DOHH2 (cell line): ENCODE measurements at regions not wholly inside any gene's neighbourhood (a gene's known extent, or its start where the extent isn't known, plus 50 kb on each side); places are given as distances from the start of the nearest gene placed in this dataset.

Experiments
- H3F3A ChIP-seq: fragments of 200-600 bp; sonication (generic), shearing (Covaris generic); 2 replicates; pipeline ENCODE4 v1.6.0; 2016; ENCODE audit warnings: antibody characterized with exemption, mild to moderate bottlenecking; ENCODE audit not compliant: control insufficient read depth, insufficient read depth
- H3K27ac ChIP-seq: fragments of 200-600 bp; sonication (generic); 2 replicates; pipeline ENCODE4 v1.5.1; 2014; ENCODE audit warnings: low read depth, mild to moderate bottlenecking, low read length, moderate library complexity
- H3K27me3 ChIP-seq: fragments of 200-600 bp; sonication (generic); 2 replicates; pipeline ENCODE4 v1.6.1; 2014; ENCODE audit warnings: mild to moderate bottlenecking, low read length, mixed read lengths; ENCODE audit not compliant: control insufficient read depth
- H3K36me3 ChIP-seq: fragments of 200-600 bp; sonication (generic); 2 replicates; pipeline ENCODE4 v1.6.1; 2014; ENCODE audit warnings: mild to moderate bottlenecking, low read length, moderate library complexity, mixed read lengths; ENCODE audit not compliant: control insufficient read depth
- H3K4me1 ChIP-seq: fragments of 200-600 bp; sonication (generic); 2 replicates; pipeline ENCODE4 v1.6.1; 2014; ENCODE audit warnings: mild to moderate bottlenecking, low read length, mixed read lengths; ENCODE audit not compliant: control insufficient read depth
- H3K4me2 ChIP-seq: fragments of 200-600 bp; sonication (generic); 2 replicates; pipeline ENCODE4 v1.6.0; 2014; ENCODE audit warnings: mild to moderate bottlenecking, low read length, moderate library complexity
- H3K4me3 ChIP-seq: fragments of 200-600 bp; sonication (generic); 2 replicates; pipeline ENCODE4 v1.5.1; 2014; ENCODE audit warnings: mild to moderate bottlenecking, low read length, mixed read lengths
- H3K79me2 ChIP-seq: fragments of 200-600 bp; sonication (generic); 2 replicates; pipeline ENCODE4 v1.6.1; 2014; ENCODE audit warnings: mild to moderate bottlenecking, low read length, mixed read lengths; ENCODE audit not compliant: control insufficient read depth
- H3K9me2 ChIP-seq: fragments of 200-600 bp; sonication (generic); replicated peaks from 2 replicates; pipeline ENCODE4 v1.6.1; 2014; ENCODE audit warnings: mild to moderate bottlenecking, low read length, mixed read lengths; ENCODE audit not compliant: control insufficient read depth
- H3K9me3 ChIP-seq: fragments of 200-600 bp; sonication (generic); 2 replicates; pipeline ENCODE4 v1.6.1; 2014; ENCODE audit warnings: antibody characterized with exemption, low read length, mixed read lengths; ENCODE audit not compliant: control insufficient read depth, insufficient read depth
- H4K20me1 ChIP-seq: fragments of 200-600 bp; sonication (generic); 2 replicates; pipeline ENCODE4 v1.6.0; 2014; ENCODE audit warnings: low read depth, mild to moderate bottlenecking, antibody characterized with exemption, low read length, moderate library complexity; ENCODE audit not compliant: control insufficient read depth, insufficient read depth
- EZH2phosphoT487 ChIP-seq: fragments of 200-600 bp; sonication (generic); IDR thresholded peaks from 2 replicates; pipeline ENCODE4 v1.6.1; 2017; ENCODE audit warnings: borderline replicate concordance, mild to moderate bottlenecking, antibody characterized with exemption, low read length, moderate library complexity, mixed read lengths
- TF ChIP-seq, protein P1 (sequence below): fragments of 200-600 bp; sonication (generic); IDR thresholded peaks from one replicate; pipeline ENCODE4 v1.5.1; 2014; ENCODE audit warnings: antibody characterized with exemption, mild to moderate bottlenecking, low read depth, low read length; ENCODE audit not compliant: poor library complexity, severe bottlenecking

DNA sequence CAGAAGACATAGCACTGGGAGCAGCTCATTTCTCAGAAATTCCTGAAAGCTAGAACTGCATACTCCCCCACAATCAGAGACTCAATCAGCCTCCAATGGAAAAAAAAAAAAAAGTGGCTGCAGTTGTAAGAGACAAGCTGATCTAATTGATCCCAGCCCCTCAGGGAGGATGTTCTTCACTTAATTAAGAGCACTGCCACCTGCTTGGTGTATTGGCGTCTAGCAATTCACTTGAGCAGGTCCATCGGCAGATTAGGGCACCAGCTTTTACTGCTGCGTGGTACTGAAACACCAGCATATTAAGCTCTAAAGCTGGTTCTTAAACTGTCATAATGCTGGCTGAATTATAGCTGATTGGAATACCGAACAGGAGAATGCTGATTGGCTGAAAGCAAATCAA, 1890.1 kb upstream of the WWC1 start:
- no peaks in the 10 kb centered on the region for H3K9me2 ChIP-seq
- no peaks in the 10 kb centered on the region for H3K4me1 ChIP-seq
- no peaks in the 10 kb centered on the region for H3K27me3 ChIP-seq
- H3F3A ChIP-seq: no peaks in the 10 kb centered on the region
- no peaks in the 10 kb centered on the region for H3K36me3 ChIP-seq
- no peak overlapping the region for H3K4me2 ChIP-seq
- no peaks in the 10 kb centered on the region for H3K79me2 ChIP-seq
- H3K9me3 ChIP-seq: no peaks in the 10 kb centered on the region
- no peak for TF ChIP-seq EZH2phosphoT487
- TF ChIP-seq, protein P1, sequence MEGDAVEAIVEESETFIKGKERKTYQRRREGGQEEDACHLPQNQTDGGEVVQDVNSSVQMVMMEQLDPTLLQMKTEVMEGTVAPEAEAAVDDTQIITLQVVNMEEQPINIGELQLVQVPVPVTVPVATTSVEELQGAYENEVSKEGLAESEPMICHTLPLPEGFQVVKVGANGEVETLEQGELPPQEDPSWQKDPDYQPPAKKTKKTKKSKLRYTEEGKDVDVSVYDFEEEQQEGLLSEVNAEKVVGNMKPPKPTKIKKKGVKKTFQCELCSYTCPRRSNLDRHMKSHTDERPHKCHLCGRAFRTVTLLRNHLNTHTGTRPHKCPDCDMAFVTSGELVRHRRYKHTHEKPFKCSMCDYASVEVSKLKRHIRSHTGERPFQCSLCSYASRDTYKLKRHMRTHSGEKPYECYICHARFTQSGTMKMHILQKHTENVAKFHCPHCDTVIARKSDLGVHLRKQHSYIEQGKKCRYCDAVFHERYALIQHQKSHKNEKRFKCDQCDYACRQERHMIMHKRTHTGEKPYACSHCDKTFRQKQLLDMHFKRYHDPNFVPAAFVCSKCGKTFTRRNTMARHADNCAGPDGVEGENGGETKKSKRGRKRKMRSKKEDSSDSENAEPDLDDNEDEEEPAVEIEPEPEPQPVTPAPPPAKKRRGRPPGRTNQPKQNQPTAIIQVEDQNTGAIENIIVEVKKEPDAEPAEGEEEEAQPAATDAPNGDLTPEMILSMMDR: no peak
- H3K4me3 ChIP-seq: no peak overlapping the region
- no peaks in the 10 kb centered on the region for H4K20me1 ChIP-seq
- no peak overlapping the region for H3K27ac ChIP-seq

DNA sequence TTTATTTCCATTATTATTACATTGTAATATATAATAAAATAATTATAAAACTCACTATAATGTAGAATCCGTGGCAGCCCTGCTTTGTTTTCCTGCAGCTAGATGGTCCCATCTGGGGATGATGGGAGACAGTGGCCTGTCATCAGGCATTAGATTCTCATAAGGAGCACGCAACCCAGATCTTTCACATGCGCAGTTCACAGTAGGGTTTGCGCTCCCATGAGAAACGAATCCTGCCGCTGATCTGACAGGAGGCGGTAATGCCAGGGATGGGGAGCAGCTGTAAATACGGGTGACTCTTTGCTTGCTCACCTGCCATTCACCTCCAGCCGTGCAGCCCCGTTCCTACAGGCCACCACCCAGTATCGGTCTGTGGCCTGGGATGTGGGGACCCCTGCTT, 1879.3 kb upstream of the WWC1 start:
- Histone ChIP-seq H3K4me3 (no peak overlapping the region), H3K79me2 (no peaks in the 10 kb centered on the region), H3K4me2 (no peak overlapping the region), H3K4me1 (no peaks in the 10 kb centered on the region), H4K20me1 (no peaks in the 10 kb centered on the region), H3K27me3 (no peaks in the 10 kb centered on the region), H3F3A (no peaks in the 10 kb centered on the region), H3K9me3 (no peaks in the 10 kb centered on the region), H3K27ac (no peak overlapping the region), H3K36me3 (no peaks in the 10 kb centered on the region), H3K9me2 (no peaks in the 10 kb centered on the region)
- no peak for TF ChIP-seq EZH2phosphoT487
- TF ChIP-seq, protein P1: no peak

DNA sequence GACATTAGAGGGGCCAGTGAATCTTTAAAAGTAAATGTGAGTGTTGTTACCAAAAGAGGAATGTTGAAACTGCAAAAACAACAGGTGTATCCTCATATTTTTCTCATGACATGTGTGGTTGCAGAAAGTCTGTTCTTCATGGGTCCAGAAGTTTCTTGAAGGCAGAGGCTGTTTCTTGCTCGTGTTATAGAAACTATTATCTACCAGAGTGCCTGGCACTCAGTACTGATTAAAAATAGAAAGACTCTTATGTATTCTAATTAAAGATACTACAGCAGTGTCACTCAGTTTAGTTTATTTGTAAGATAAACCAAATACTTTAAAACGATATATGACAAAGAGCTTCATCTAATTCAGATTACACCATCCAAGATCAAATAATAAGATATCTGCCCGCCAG, 1864.2 kb upstream of the WWC1 start:
- Histone ChIP-seq H3K4me2 (no peak overlapping the region), H3K9me2 (no peaks in the 10 kb centered on the region), H3K79me2 (no peaks in the 10 kb centered on the region), H3F3A (no peaks in the 10 kb centered on the region), H4K20me1 (no peaks in the 10 kb centered on the region), H3K4me3 (no peak overlapping the region), H3K9me3 (no peaks in the 10 kb centered on the region), H3K4me1 (no peaks in the 10 kb centered on the region), H3K36me3 (no peaks in the 10 kb centered on the region), H3K27me3 (no peaks in the 10 kb centered on the region), H3K27ac (no peak overlapping the region)
- TF ChIP-seq EZH2phosphoT487: no peak
- TF ChIP-seq, protein P1: no peak
